Small intestine (tissue), 7 donors: ENCODE measurements at regions not wholly inside any gene's neighbourhood (a gene's known extent, or its start where the extent isn't known, plus 50 kb on each side); places are given as distances from the start of the nearest gene placed in this dataset.

ENCODE experiments used
- DNase-seq, 2 donors: peaks; one replicate each; pipeline versions ENCODE4 v3.0.0 to v3.0.0-alpha.2; 2013
- FAIRE-seq: peaks from 2 replicates; lab custom pipeline; 2012; peaks lifted over from hg19 to GRCh38; lab: Jason Lieb, UNC
- H3K27ac ChIP-seq, 3 donors: one replicate each; pipeline ENCODE4 v1.5.1; 2013; ENCODE audit warnings: low read length in 2 of 3, mild to moderate bottlenecking in 2 of 3, control low read depth in 1 of 3, inconsistent platforms in 1 of 3, low read depth in 1 of 3, moderate library complexity in 1 of 3
- H3K27me3 ChIP-seq, 3 donors: one replicate each; pipeline ENCODE4 v1.6.1; 2013; ENCODE audit warnings: low read length in 3 of 3, inconsistent platforms in 1 of 3; ENCODE audit not compliant: control insufficient read depth in 3 of 3, insufficient read depth in 3 of 3
- H3K36me3 ChIP-seq, 3 donors: one replicate each; pipeline ENCODE4 v1.6.1; 2013; ENCODE audit warnings: low read length in 3 of 3, inconsistent platforms in 1 of 3, low read depth in 1 of 3, mild to moderate bottlenecking in 1 of 3, moderate library complexity in 1 of 3; ENCODE audit not compliant: control insufficient read depth in 3 of 3, insufficient read depth in 2 of 3
- H3K4me1 ChIP-seq, 3 donors: one replicate each; pipeline ENCODE4 v1.6.1; 2013; ENCODE audit warnings: low read length in 2 of 3, inconsistent platforms in 1 of 3, low read depth in 1 of 3, mild to moderate bottlenecking in 1 of 3, moderate library complexity in 1 of 3; ENCODE audit not compliant: control insufficient read depth in 3 of 3, insufficient read depth in 2 of 3
- H3K4me3 ChIP-seq, 3 donors: one replicate each; pipeline ENCODE4 v1.5.1; 2013; ENCODE audit warnings: low read length in 3 of 3, control low read depth in 1 of 3, inconsistent platforms in 1 of 3, low read depth in 1 of 3, mild to moderate bottlenecking in 1 of 3, moderate library complexity in 1 of 3
- H3K9me3 ChIP-seq, 2 donors: one replicate each; pipeline ENCODE4 v1.6.1; 2013; ENCODE audit warnings: low read depth in 1 of 2, low read length in 1 of 2; ENCODE audit not compliant: control insufficient read depth in 2 of 2, insufficient read depth in 1 of 2
- WGBS, 3 donors: extraction: QIAGEN DNeasy Blood & Tissue Kit; methylation state at CpG; one replicate each; pipeline ENCODE4 v1.1.7; 2013; 5-methylcytosine and 5-hydroxymethylcytosine counted together
- donor health status: healthy with polysubstance abuse.
- donor health status: control.
- donor health status: control.
- donor health status: Bipolar disorder and iron deficiency.
- donor health status: healthy.

DNA sequence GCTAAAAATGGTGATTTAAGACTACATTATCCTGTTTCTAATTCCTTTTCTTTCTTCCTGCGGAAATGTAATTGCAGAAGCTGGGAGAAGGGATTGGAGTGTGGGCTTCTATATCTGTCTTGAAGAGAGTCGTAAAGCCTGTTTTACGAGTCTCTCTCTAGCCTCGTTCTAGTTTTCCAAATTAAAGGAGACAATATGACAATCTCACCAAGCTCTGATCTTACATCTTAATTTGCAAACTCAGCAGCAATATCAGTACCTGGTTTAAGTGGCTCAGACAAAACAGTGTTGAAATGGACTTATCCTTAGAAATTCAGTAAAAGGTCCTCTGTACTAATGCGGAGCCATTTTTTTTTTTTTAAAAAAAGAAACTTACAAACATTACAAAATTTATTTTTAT is 349.5 kb upstream of the HAND2 start:
- FAIRE-seq (no peak), DNase-seq (no peak)
- Histone ChIP-seq H3K4me3 (no peak overlapping the region), H3K9me3 (no peaks in the 10 kb centered on the region), H3K27ac (no peak overlapping the region), H3K36me3 (no peaks in the 10 kb centered on the region), H3K4me1 (no peaks in the 10 kb centered on the region), H3K27me3 (no peaks in the 10 kb centered on the region)
- WGBS, 3 donors = 54 to 75% (median 59%) methylated on average over 5 of the region's 5 CpGs

DNA sequence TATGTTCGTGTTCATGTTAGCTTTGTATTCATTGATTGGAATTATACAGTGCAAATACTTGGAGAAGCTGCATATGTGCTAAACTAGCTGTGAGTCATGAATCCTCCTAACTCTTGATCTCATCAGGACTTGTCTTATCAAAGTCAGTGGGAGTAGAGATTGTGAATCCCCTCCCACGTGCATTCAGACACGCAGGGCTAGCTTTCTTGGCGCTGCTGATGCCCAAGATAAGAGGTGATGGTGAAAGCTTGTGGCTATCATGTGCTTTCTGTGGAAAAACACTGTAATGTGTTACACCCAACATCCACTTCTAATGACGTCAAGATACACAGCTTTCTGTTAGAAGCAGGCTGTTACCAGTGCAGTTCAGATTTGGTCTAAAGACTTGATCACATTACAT is 348.7 kb upstream of the HAND2 start:
- H3K27me3 ChIP-seq = no peaks in the 10 kb centered on the region
- FAIRE-seq = no peak
- no peaks in the 10 kb centered on the region for H3K4me1 ChIP-seq
- no peaks in the 10 kb centered on the region for H3K36me3 ChIP-seq
- DNase-seq = no peak
- H3K27ac ChIP-seq = no peak overlapping the region
- WGBS, 3 donors = 31 to 34% (median 32%) methylated on average over 5 of the region's 5 CpGs
- H3K9me3 ChIP-seq = no peaks in the 10 kb centered on the region
- no peak overlapping the region for H3K4me3 ChIP-seq

DNA sequence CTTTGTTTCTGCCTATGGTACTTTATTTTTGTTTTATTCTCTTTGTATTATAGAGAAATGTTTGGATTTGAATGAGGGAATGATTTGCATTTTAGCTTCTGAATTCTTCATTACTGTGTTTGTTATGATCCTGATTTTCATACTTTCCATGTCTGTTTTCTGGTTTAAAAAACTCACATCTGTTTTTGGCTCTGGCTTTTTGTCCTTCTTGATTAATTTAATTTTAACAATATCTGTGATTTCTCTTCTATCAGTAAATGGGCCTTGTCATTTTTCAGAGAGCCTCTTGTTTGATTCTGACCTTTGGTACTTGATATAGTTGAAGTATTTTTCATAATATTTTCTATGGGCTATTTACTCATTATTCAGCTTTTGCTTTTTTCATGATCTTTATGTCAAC is 341.6 kb upstream of the HAND2 start:
- Histone ChIP-seq H3K27ac (no peak overlapping the region), H3K27me3 (no peaks in the 10 kb centered on the region), H3K9me3 (no peaks in the 10 kb centered on the region), H3K4me1 (no peaks in the 10 kb centered on the region), H3K36me3 (no peaks in the 10 kb centered on the region), H3K4me3 (no peak overlapping the region)
- no peak for FAIRE-seq
- no peak for DNase-seq

DNA sequence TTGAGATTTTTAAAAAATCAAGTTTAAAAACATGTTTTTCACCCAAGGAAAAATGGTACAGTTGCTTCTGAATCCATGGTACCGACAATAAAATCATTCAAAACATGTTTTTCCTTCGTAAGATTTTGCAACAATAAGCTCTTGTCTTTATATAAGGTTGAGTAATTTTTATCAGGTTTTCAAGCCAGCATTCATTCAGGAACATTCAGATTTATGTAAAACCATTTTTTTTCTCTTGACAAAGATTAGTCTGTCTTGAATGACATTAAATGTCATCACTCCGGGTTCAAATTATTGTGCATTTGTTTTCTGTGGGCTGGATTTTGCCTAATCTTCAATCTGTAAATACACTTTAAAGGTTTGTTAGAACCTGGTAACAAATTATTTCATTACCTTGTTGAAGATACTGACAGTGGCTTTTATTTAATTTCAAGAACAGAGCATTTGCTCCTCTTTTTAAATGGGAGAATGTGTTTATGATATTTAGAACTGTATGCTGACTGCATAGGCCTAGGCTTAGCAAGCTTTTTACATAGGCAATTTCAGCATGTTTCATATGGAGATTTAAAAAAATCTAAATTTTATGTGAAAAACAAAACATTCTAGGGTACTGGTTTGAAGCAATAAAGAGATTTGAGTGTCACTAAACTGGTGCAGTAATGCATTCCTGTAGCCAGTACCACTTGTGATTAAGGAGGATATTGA is 336.4 kb upstream of the HAND2 start:
- no peak for FAIRE-seq
- Histone ChIP-seq H3K9me3 (peaks cover 0 to 9% of the 10 kb centered on the region in 2 donors), H3K36me3 (no peaks in the 10 kb centered on the region), H3K27me3 (no peaks in the 10 kb centered on the region), H3K4me3 (no peak overlapping the region), H3K4me1 (no peaks in the 10 kb centered on the region), H3K27ac (no peak overlapping the region)
- DNase-seq = no peak
- 82 to 90% (median 88%) methylated on average over 3 of the region's 3 CpGs for WGBS, 3 donors

DNA sequence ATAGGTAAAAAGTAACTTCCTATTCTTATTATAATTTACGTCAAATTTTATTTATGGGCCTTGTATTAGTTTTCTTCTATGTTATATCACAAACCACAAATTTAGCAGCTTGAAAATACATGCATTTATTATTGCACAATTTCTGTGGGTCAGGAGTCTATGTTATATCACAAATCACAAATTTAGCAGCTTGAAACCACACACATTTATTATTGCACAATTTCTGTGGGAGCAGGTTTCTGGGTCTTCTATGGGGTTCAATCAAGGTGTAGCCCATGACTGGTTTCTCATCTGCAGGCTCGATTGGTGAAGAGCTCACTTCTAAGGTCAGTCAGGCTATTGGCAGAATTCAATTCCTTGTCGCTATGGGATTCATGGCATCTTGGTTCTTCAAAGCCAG is 332.7 kb upstream of the HAND2 start:
- WGBS, 3 donors = 74 to 85% (median 82%) methylated on average over 3 of the region's 3 CpGs
- FAIRE-seq = no peak
- H3K4me3 ChIP-seq = no peak overlapping the region

DNA sequence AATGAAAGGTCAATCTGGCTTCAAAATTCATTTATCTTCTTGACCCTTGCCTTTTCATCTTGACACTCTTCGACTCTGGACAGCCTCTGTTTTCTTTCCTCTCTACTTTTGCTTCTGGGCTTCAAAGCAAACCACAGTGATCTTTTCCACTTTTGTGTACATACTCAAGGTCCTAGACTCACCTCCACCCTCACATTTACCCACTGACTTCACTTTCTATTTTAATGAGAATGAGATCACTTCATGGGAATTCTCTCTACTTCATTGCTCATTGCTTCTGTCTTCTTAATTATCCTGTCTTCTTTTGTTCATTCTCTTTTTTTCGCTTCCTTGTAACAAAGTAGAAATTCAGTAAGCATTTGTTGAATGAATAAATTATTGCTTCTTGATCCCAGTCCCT is 330.1 kb upstream of the HAND2 start:
- DNase-seq = no peak
- no peak overlapping the region for H3K4me3 ChIP-seq
- peaks cover 0 to 2% (median 0%) of the 10 kb centered on the region in 3 donors for H3K27me3 ChIP-seq
- 67 to 76% (median 75%) methylated on average over 2 of the region's 2 CpGs for WGBS, 3 donors
- H3K27ac ChIP-seq = no peak overlapping the region
- no peaks in the 10 kb centered on the region for H3K4me1 ChIP-seq
- no peaks in the 10 kb centered on the region for H3K36me3 ChIP-seq
- H3K9me3 ChIP-seq = peaks cover 0 to 9% of the 10 kb centered on the region in 2 donors
- no peak for FAIRE-seq

More for the DNA sequence above, 332.7 kb upstream of the HAND2 start:
- no peak overlapping the region for H3K27ac ChIP-seq
- H3K27me3 ChIP-seq = peaks cover 0 to 2% (median 0%) of the 10 kb centered on the region in 3 donors
- H3K9me3 ChIP-seq = peaks cover 0 to 9% of the 10 kb centered on the region in 2 donors
- H3K4me1 ChIP-seq = no peaks in the 10 kb centered on the region
- DNase-seq = no peak
- H3K36me3 ChIP-seq = no peaks in the 10 kb centered on the region

DNA sequence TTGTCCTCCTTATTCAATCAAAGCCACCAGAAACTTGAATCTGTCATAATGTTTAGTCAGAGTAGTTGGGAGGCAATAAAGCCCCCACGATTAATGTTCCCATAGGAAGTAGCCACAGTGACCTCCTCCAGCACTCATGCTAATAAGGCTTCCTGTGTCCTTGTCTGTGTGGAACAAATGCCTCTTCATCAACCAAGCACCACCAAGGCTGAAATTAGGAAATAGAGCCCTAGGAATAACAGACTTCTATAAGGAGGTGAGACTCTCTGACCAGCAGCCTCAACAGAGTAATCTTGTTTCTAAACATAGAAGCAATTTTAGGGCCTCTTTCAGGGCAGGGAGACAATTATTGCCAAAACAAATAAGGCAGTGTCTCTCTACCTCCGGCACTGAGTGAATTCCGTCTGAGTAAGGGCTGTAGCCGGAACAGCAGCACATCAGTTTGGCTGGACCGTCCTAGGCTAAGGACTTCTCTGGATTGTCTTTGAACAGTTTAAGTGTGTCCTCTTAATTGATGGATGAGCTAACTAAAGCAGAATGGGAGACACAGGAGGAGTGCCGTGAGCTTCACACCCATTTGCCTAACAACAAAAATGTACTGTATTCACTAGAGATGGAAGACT is 329.2 kb upstream of the HAND2 start:
- no peaks in the 10 kb centered on the region for H3K36me3 ChIP-seq
- peaks cover 0 to 2% (median 0%) of the 10 kb centered on the region in 3 donors for H3K27me3 ChIP-seq
- FAIRE-seq = no peak
- H3K4me3 ChIP-seq = no peak overlapping the region
- H3K27ac ChIP-seq = no peak overlapping the region
- no peaks in the 10 kb centered on the region for H3K4me1 ChIP-seq
- 66 to 81% (median 70%) methylated on average over 6 of the region's 6 CpGs for WGBS, 3 donors
- peaks cover 0 to 6% of the 10 kb centered on the region in 2 donors for H3K9me3 ChIP-seq
- no peak for DNase-seq

DNA sequence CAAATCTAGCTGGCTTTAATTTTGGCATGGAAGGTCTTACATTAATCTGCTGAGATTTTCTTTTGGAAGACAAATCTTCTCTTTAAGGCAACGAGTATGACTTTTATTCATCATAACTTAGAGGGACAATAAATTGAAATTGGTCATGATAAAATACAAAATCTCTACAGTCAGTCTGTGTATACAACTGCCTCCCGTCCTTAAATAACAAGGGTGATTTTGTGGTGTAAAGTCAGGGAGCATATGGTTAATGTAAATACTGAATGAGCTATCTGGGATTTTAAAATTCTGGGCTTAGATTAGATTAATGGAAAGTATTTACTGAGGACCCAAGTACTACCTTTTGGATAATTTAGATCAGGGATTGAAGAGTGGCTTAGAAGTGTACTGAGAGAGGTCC is 328.4 kb upstream of the HAND2 start:
- H3K4me3 ChIP-seq = no peak overlapping the region
- H3K36me3 ChIP-seq = no peaks in the 10 kb centered on the region
- 47 to 51% (median 50%) methylated on average over 2 of the region's 2 CpGs for WGBS, 3 donors
- peaks cover 0 to 2% (median 0%) of the 10 kb centered on the region in 3 donors for H3K27me3 ChIP-seq
- no peaks in the 10 kb centered on the region for H3K9me3 ChIP-seq
- FAIRE-seq (no peak), DNase-seq (no peak)
- H3K27ac ChIP-seq = no peak overlapping the region
- no peaks in the 10 kb centered on the region for H3K4me1 ChIP-seq
